ENCODE measurements at regions not wholly inside any gene's neighbourhood (a gene's known extent, or its start where the extent isn't known, plus 50 kb on each side); places are given as distances from the start of the nearest gene placed in this dataset.

GRCh38 chr2:103785432-103785831 lies 1023.6 kb downstream of the TMEM182 start:
- no peak for DNase-seq
- Histone ChIP-seq H3K27me3 (replicated peaks) (no peaks in the 10 kb centered on the region), H3K4me3 (ENCODE audit: low read depth, low read length) (no peak overlapping the region), H3K36me3 (replicated peaks) (no peaks in the 10 kb centered on the region), H3K27ac (no peak overlapping the region)
- TF ChIP-seq, protein P1, sequence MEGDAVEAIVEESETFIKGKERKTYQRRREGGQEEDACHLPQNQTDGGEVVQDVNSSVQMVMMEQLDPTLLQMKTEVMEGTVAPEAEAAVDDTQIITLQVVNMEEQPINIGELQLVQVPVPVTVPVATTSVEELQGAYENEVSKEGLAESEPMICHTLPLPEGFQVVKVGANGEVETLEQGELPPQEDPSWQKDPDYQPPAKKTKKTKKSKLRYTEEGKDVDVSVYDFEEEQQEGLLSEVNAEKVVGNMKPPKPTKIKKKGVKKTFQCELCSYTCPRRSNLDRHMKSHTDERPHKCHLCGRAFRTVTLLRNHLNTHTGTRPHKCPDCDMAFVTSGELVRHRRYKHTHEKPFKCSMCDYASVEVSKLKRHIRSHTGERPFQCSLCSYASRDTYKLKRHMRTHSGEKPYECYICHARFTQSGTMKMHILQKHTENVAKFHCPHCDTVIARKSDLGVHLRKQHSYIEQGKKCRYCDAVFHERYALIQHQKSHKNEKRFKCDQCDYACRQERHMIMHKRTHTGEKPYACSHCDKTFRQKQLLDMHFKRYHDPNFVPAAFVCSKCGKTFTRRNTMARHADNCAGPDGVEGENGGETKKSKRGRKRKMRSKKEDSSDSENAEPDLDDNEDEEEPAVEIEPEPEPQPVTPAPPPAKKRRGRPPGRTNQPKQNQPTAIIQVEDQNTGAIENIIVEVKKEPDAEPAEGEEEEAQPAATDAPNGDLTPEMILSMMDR (IDR thresholded peaks at IDR 0.05; ENCODE audit: low read depth, low read length, missing control alignments) = no peak
- in situ Hi-C loops (cut with HindIII; ENCODE audit: low pct_ligation_motif_present, low sequenced_read_pairs) = no loop called here

DNA sequence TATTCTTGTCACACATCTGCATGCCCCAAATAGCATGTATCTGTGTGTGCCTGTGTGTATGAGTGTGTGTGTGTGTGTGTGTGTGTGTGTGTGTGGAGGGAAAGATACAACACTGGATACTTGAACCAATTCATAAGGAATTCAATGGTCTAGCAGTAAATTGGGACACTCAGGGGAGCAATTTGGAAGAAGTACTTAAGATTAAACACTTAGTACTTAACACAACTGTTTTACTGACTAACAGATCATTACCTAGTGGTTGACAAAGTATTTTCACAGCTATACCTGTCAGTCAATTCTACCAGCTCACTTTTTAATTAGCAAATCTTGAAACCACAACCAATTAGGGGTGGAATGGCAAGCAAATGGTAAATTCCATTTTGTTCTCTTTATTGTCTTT lies 1024.1 kb downstream of the TMEM182 start:
- Histone ChIP-seq H3K36me3 (replicated peaks) (no peaks in the 10 kb centered on the region), H3K4me3 (ENCODE audit: low read depth, low read length) (no peak overlapping the region), H3K27ac (no peak overlapping the region), H3K27me3 (replicated peaks) (no peaks in the 10 kb centered on the region)
- in situ Hi-C loops (cut with HindIII; ENCODE audit: low pct_ligation_motif_present, low sequenced_read_pairs) = no loop called here
- DNase-seq = no peak
- TF ChIP-seq, protein P1 (IDR thresholded peaks at IDR 0.05; ENCODE audit: low read depth, low read length, missing control alignments) = no peak

- Histone ChIP-seq H3K27ac (no peak overlapping the region), H3K27me3 (replicated peaks) (no peaks in the 10 kb centered on the region), H3K36me3 (replicated peaks) (no peaks in the 10 kb centered on the region), H3K4me3 (ENCODE audit: low read depth, low read length) (no peak overlapping the region)
- DNase-seq = no peak
- TF ChIP-seq, protein P1 (IDR thresholded peaks at IDR 0.05; ENCODE audit: low read depth, low read length, missing control alignments) = no peak
- in situ Hi-C loops (cut with HindIII; ENCODE audit: low pct_ligation_motif_present, low sequenced_read_pairs) = no loop called here
Observed at GRCh38 chr2:103788389-103788788, 1026.6 kb downstream of the TMEM182 start.

DNA sequence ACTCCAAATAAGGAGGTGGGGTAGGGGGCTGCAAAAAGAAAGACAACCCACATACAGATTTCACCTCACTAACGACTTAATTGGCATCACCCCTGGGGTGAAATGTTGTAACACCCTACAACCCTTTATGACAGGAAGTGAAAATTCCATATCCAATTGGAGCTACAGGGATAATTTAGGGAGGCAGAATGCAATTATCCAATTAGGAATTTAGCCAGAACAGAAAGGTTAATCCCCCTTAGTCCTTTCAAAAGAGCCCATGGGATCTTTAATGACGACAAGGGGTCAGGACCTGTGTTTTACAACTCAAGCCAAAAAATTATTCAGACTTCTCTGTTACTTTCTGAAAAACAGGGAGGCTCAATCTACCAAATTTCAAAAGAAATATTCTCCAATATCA lies 1027.1 kb downstream of the TMEM182 start:
- Histone ChIP-seq H3K27me3 (replicated peaks) (no peaks in the 10 kb centered on the region), H3K27ac (no peak overlapping the region), H3K36me3 (replicated peaks) (no peaks in the 10 kb centered on the region), H3K4me3 (ENCODE audit: low read depth, low read length) (no peak overlapping the region)
- in situ Hi-C loops (cut with HindIII; ENCODE audit: low pct_ligation_motif_present, low sequenced_read_pairs) = no loop called here
- no peak for DNase-seq
- TF ChIP-seq, protein P1 (IDR thresholded peaks at IDR 0.05; ENCODE audit: low read depth, low read length, missing control alignments) = no peak

GRCh38 chr2:103789381-103790095 lies 1027.7 kb downstream of the TMEM182 start:
- Histone ChIP-seq H3K27ac (no peak overlapping the region), H3K27me3 (replicated peaks) (no peaks in the 10 kb centered on the region), H3K36me3 (replicated peaks) (no peaks in the 10 kb centered on the region), H3K4me3 (ENCODE audit: low read depth, low read length) (no peak overlapping the region)
- in situ Hi-C loops (cut with HindIII; ENCODE audit: low pct_ligation_motif_present, low sequenced_read_pairs) = no loop called here
- TF ChIP-seq, protein P1 (IDR thresholded peaks at IDR 0.05; ENCODE audit: low read depth, low read length, missing control alignments) = no peak
- no peak for DNase-seq

GRCh38 chr2:103792042-103792441 lies 1030.2 kb downstream of the TMEM182 start:
- Histone ChIP-seq H3K27me3 (replicated peaks) (no peaks in the 10 kb centered on the region), H3K27ac (no peak overlapping the region), H3K36me3 (replicated peaks) (no peaks in the 10 kb centered on the region), H3K4me3 (ENCODE audit: low read depth, low read length) (no peak overlapping the region)
- DNase-seq = no peak
- TF ChIP-seq, protein P1 (IDR thresholded peaks at IDR 0.05; ENCODE audit: low read depth, low read length, missing control alignments) = no peak
- in situ Hi-C loops (cut with HindIII; ENCODE audit: low pct_ligation_motif_present, low sequenced_read_pairs) = no loop called here
